GM12878 (cell line): ENCODE measurements at regions not wholly inside any gene's neighbourhood (a gene's known extent, or its start where the extent isn't known, plus 50 kb on each side); places are given as distances from the start of the nearest gene placed in this dataset.

Experiments used
- ATAC-seq: fragments of 200-7000 bp; cut with Tn5 transposase; 3 replicates; pipeline ENCODE4 v1.9.1; 2020; ENCODE audit warnings: mild to moderate bottlenecking, moderate library complexity
- BruUV-seq: library from RNA; stranded (reverse); fragments of 400-500 nt; replicated peaks from 2 replicates; lab custom pipeline; 2021; lab: Mats Ljungman, UMichigan
- CTCF ChIA-PET: fragments of 300-600 bp; sonication (Branson Sonifier 250); formaldehyde crosslinking; extraction: SDS; loops from one replicate; lab custom pipeline; 2021; ENCODE audit warnings: inconsistent platforms; lab: Yijun Ruan, JAX
- POLR2A ChIA-PET: fragments of 350-600 bp; formaldehyde crosslinking; extraction: SDS; loops from one replicate; lab custom pipeline; 2021; ENCODE audit warnings: inconsistent platforms; lab: Charles Lee
- RAD21 ChIA-PET: fragments of 300-600 bp; sonication (Branson Sonifier 250); formaldehyde crosslinking; loops from one replicate; lab custom pipeline; 2023; ENCODE audit warnings: antibody characterized with exemption; ENCODE audit not compliant: unreplicated experiment; lab: Charles Lee
- SMC1A ChIA-PET: fragments of 300-600 bp; sonication (Branson Sonifier 250); formaldehyde crosslinking; loops from one replicate; lab custom pipeline; 2023; ENCODE audit not compliant: unreplicated experiment, uncharacterized antibody; lab: Charles Lee
- DNase-seq: peaks from one replicate; pipeline ENCODE4 v3.0.0-alpha.2; 2011; ENCODE audit warnings: low read depth, low spot score
- FAIRE-seq: peaks from 3 replicates; lab custom pipeline; 2011; peaks lifted over from hg19 to GRCh38; lab: Jason Lieb, UNC
- H2AFZ ChIP-seq: 2 replicates; pipeline ENCODE4 v1.6.0; 2011; ENCODE audit warnings: low read depth, low read length, control low read depth; ENCODE audit not compliant: control insufficient read depth
- H3K27ac ChIP-seq: 2 replicates; pipeline ENCODE4 v1.5.1; 2011; ENCODE audit warnings: control low read depth; ENCODE audit not compliant: control insufficient read depth, insufficient read depth
- H3K27me3 ChIP-seq, 2 experiments: replicated peaks in 1 of 2; 2 replicates each; pipeline versions ENCODE4 v1.6.0 to v1.6.1; 2011; ENCODE audit warnings: low read length in 1 of 2; ENCODE audit not compliant: control insufficient read depth in 2 of 2, insufficient read depth in 2 of 2
- H3K36me3 ChIP-seq, 2 experiments: 2 replicates each; pipeline ENCODE4 v1.5.1; 2011; ENCODE audit warnings: low read length in 1 of 2; ENCODE audit not compliant: control insufficient read depth in 2 of 2, insufficient read depth in 2 of 2
- H3K4me1 ChIP-seq: 2 replicates; pipeline ENCODE4 v1.6.1; 2011; ENCODE audit warnings: mild to moderate bottlenecking, low read length, moderate library complexity, mixed read lengths; ENCODE audit not compliant: control insufficient read depth, insufficient read depth
- H3K4me2 ChIP-seq: 2 replicates; pipeline ENCODE4 v1.6.0; 2011; ENCODE audit warnings: control low read depth; ENCODE audit not compliant: control insufficient read depth, insufficient read depth
- H3K4me3 ChIP-seq: fragments of 200-600 bp; sonication (generic); 2 replicates; pipeline ENCODE4 v1.5.1; 2016
- H3K79me2 ChIP-seq: 2 replicates; pipeline ENCODE4 v1.6.0; 2011; ENCODE audit warnings: low read length; ENCODE audit not compliant: control insufficient read depth, insufficient read depth
- H3K9ac ChIP-seq: 2 replicates; pipeline ENCODE4 v1.8.0; 2011; ENCODE audit warnings: low read length, control low read depth, mixed read lengths; ENCODE audit not compliant: control insufficient read depth, insufficient read depth
- H3K9me3 ChIP-seq: replicated peaks from 3 replicates; pipeline ENCODE4 v1.5.1; 2011; ENCODE audit warnings: mild to moderate bottlenecking, low read length; ENCODE audit not compliant: control insufficient read depth, insufficient read depth
- H4K20me1 ChIP-seq: 2 replicates; pipeline ENCODE4 v1.6.0; 2011; ENCODE audit not compliant: control insufficient read depth, insufficient read depth
- BMI1 ChIP-seq: fragments of 450-650 bp; IDR thresholded peaks from 2 replicates; pipeline ENCODE4 v1.6.1; 2016; ENCODE audit warnings: mild to moderate bottlenecking, moderate library complexity, borderline replicate concordance
- MEF2B ChIP-seq: fragments of 450-650 bp; IDR thresholded peaks from 2 replicates; pipeline ENCODE4 v1.6.1; 2018; ENCODE audit warnings: mild to moderate bottlenecking, moderate library complexity; ENCODE audit not compliant: partially characterized antibody, poor library complexity, severe bottlenecking
- MXI1 ChIP-seq: fragments of 150-350 bp; IDR thresholded peaks from 2 replicates; pipeline ENCODE4 v1.6.1; 2011; ENCODE audit warnings: low read depth, mild to moderate bottlenecking, inconsistent platforms, low read length, improper control_type of control experiment
- NKRF ChIP-seq: fragments of 450-650 bp; conservative IDR thresholded peaks from 2 replicates; pipeline ENCODE4 v1.6.1; 2017; ENCODE audit warnings: mild to moderate bottlenecking, moderate library complexity
- RFX5 ChIP-seq: IDR thresholded peaks from 2 replicates; pipeline ENCODE4 v1.6.1; 2011; ENCODE audit warnings: low read depth, low read length, improper control_type of control experiment
- SIX5 ChIP-seq: IDR thresholded peaks from 2 replicates; pipeline ENCODE4 v1.6.1; 2011; ENCODE audit warnings: mild to moderate bottlenecking, low read depth, low read length, moderate library complexity; ENCODE audit not compliant: severe bottlenecking
- SKIL ChIP-seq: fragments of 450-650 bp; IDR thresholded peaks from 2 replicates; pipeline ENCODE4 v1.6.1; 2017; ENCODE audit warnings: mild to moderate bottlenecking, low read depth, inconsistent platforms; ENCODE audit not compliant: poor library complexity, severe bottlenecking
- STAT3 ChIP-seq: IDR thresholded peaks from 2 replicates; pipeline ENCODE4 v1.6.1; 2011; ENCODE audit warnings: low read depth, low read length, improper control_type of control experiment
- SUZ12 ChIP-seq: fragments of 200-600 bp; sonication (generic); IDR thresholded peaks from one replicate; pipeline ENCODE4 v1.6.1; 2018; ENCODE audit warnings: antibody characterized with exemption, mild to moderate bottlenecking; ENCODE audit not compliant: unreplicated experiment
- TARDBP ChIP-seq: IDR thresholded peaks from 2 replicates; pipeline ENCODE4 v1.6.1; 2016; ENCODE audit warnings: borderline replicate concordance
- USF2 ChIP-seq: IDR thresholded peaks from 2 replicates; pipeline ENCODE4 v1.6.1; 2011; ENCODE audit warnings: low read depth, low read length, improper control_type of control experiment, borderline replicate concordance
- ZNF592 ChIP-seq: fragments of 450-650 bp; IDR thresholded peaks from 2 replicates; pipeline ENCODE4 v1.6.1; 2017; ENCODE audit warnings: mild to moderate bottlenecking, moderate library complexity
- WGBS: methylation state at CpG from one replicate; pipeline ENCODE4 v1.1.6; 2016; ENCODE audit warnings: low lambda C conversion rate; ENCODE audit not compliant: insufficient replicate concordance, insufficient coverage; ENCODE audit errors: missing lambda C conversion rate; 5-methylcytosine and 5-hydroxymethylcytosine counted together
- in situ Hi-C: fragments of 300-500 bp; cut with MboI; formaldehyde crosslinking; loops from 9 replicates; pipeline ENCODE4 v1.14.3; 2018; ENCODE audit warnings: mixed read lengths
- intact Hi-C: fragments of 100-400 bp; cut with micrococcal nuclease; formaldehyde crosslinking; loops from one replicate; pipeline ENCODE4 v1.14.2; 2022; ENCODE audit not compliant: unreplicated experiment

- TF ChIP-seq USF2, result no peak
- TF ChIP-seq RFX5, result no peak
- no peak for TF ChIP-seq MXI1
- no peak for TF ChIP-seq SUZ12
- TF ChIP-seq, all 136 proteins: peak for 0
Measured at GRCh38 chr4:132281733-132282132, 867.4 kb upstream of the PCDH10 start (continued).

- POLR2A ChIA-PET, result no interaction called here
- no peaks in the 10 kb centered on the region for H3K36me3 ChIP-seq
- H3K27ac ChIP-seq, result no peak overlapping the region
- in situ Hi-C loops, result no loop called here
- no peak overlapping the region for H3K4me3 ChIP-seq
- H2AFZ ChIP-seq, result no peak overlapping the region
- FAIRE-seq, result no peak
- RAD21 ChIA-PET, result no interaction called here
- no peaks in the 10 kb centered on the region for H3K79me2 ChIP-seq
- no TSS peak for BruUV-seq
- H3K27me3 ChIP-seq, result no peaks in the 10 kb centered on the region
- no peak overlapping the region for H3K9ac ChIP-seq
- no peak overlapping the region for H3K4me2 ChIP-seq
- H3K4me1 ChIP-seq, result no peaks in the 10 kb centered on the region
- ATAC-seq, result no peak
- DNase-seq, result no peak
- H4K20me1 ChIP-seq, result no peaks in the 10 kb centered on the region
- no peaks in the 10 kb centered on the region for H3K9me3 ChIP-seq
- CTCF ChIA-PET, result no interaction called here
- intact Hi-C loops, result no loop called here
- SMC1A ChIA-PET, result no interaction called here
- WGBS, result 88% methylated on average over 1 of the region's 1 CpG
- TF ChIP-seq MEF2B (no peak), SIX5 (no peak), BMI1 (no peak), ZNF592 (no peak), USF2 (no peak), NKRF (no peak), STAT3 (no peak), SKIL (no peak), TARDBP (no peak)
Measured at GRCh38 chr4:132284910-132285426, 864.1 kb upstream of the PCDH10 start.
